GM23338 (cell line): ENCODE measurements at regions not wholly inside any gene's neighbourhood (a gene's known extent, or its start where the extent isn't known, plus 50 kb on each side); places are given as distances from the start of the nearest gene placed in this dataset.

Experiments used
- ATAC-seq: fragments of 200-7000 bp; cut with Tn5 transposase; 3 replicates; pipeline ENCODE4 v1.9.1; 2020
- DNase-seq: peaks from one replicate; pipeline ENCODE4 v3.0.0-alpha.2; 2015; ENCODE audit warnings: low spot score
- H2AFZ ChIP-seq: fragments of 200-600 bp; sonication (generic); 2 replicates; pipeline ENCODE4 v1.8.0; 2016; ENCODE audit warnings: antibody characterized with exemption, mild to moderate bottlenecking, moderate library complexity
- H3F3A ChIP-seq: fragments of 200-600 bp; sonication (generic); replicated peaks from 2 replicates; pipeline ENCODE4 v1.8.0; 2017; ENCODE audit warnings: antibody characterized with exemption, mixed run types, low read depth
- H3K27ac ChIP-seq: fragments of 200-600 bp; sonication (generic); 2 replicates; pipeline ENCODE4 v1.6.1; 2016; ENCODE audit warnings: low read depth
- H3K27me3 ChIP-seq: fragments of 200-600 bp; sonication (generic); 2 replicates; pipeline ENCODE4 v1.8.0; 2016; ENCODE audit warnings: mild to moderate bottlenecking, mixed run types, moderate library complexity; ENCODE audit not compliant: insufficient read depth
- H3K36me3 ChIP-seq: fragments of 200-600 bp; sonication (generic); 2 replicates; pipeline ENCODE4 v1.8.0; 2016; ENCODE audit warnings: mild to moderate bottlenecking; ENCODE audit not compliant: insufficient read depth
- H3K4me1 ChIP-seq: fragments of 200-600 bp; sonication (generic); 2 replicates; pipeline ENCODE4 v1.8.0; 2016; ENCODE audit warnings: mild to moderate bottlenecking, moderate library complexity; ENCODE audit not compliant: insufficient read depth
- H3K4me2 ChIP-seq: fragments of 200-600 bp; sonication (generic); 2 replicates; pipeline ENCODE4 v1.7.1; 2017; ENCODE audit warnings: mixed run types
- H3K4me3 ChIP-seq: fragments of 200-600 bp; sonication (generic); 2 replicates; pipeline ENCODE4 v1.6.1; 2016; ENCODE audit warnings: mixed run types
- H3K79me2 ChIP-seq: fragments of 200-600 bp; sonication (generic); replicated peaks from 2 replicates; pipeline ENCODE4 v1.8.0; 2017; ENCODE audit warnings: mild to moderate bottlenecking; ENCODE audit not compliant: insufficient read depth
- H3K9me2 ChIP-seq: fragments of 200-600 bp; sonication (generic); 2 replicates; pipeline ENCODE4 v1.8.0; 2017; ENCODE audit not compliant: insufficient read depth
- H4K20me1 ChIP-seq: fragments of 200-600 bp; sonication (generic); replicated peaks from 2 replicates; pipeline ENCODE4 v1.8.0; 2017; ENCODE audit warnings: mild to moderate bottlenecking; ENCODE audit not compliant: insufficient read depth
- H3K27ac Mint-ChIP-seq: 2 replicates; pipeline ENCODE4 v1.8.0; 2020; ENCODE audit warnings: inconsistent platforms, mild to moderate bottlenecking, moderate library complexity, mixed read lengths
- H3K27me3 Mint-ChIP-seq: 3 replicates; pipeline ENCODE4 v1.8.0; 2022; ENCODE audit warnings: low read depth, mild to moderate bottlenecking, moderate library complexity, mixed read lengths, inconsistent platforms; ENCODE audit not compliant: insufficient read depth, poor library complexity
- H3K36me3 Mint-ChIP-seq: 3 replicates; pipeline ENCODE4 v1.8.0; 2021; ENCODE audit warnings: low read depth, mild to moderate bottlenecking, inconsistent platforms, moderate library complexity, mixed read lengths
- H3K4me1 Mint-ChIP-seq: 3 replicates; pipeline ENCODE4 v1.8.0; 2020; ENCODE audit warnings: mild to moderate bottlenecking, inconsistent platforms, mixed read lengths
- H3K4me3 Mint-ChIP-seq: 3 replicates; pipeline ENCODE4 v1.8.0; 2021; ENCODE audit warnings: moderate library complexity, mild to moderate bottlenecking, inconsistent platforms, mixed read lengths
- H3K9me3 Mint-ChIP-seq: 3 replicates; pipeline ENCODE4 v1.8.0; 2020; ENCODE audit warnings: moderate library complexity, mild to moderate bottlenecking, inconsistent platforms, mixed read lengths
- CREB1 ChIP-seq: fragments of 250-450 bp; sonication (Bioruptor Pico); IDR thresholded peaks from 2 replicates; pipeline ENCODE4 v1.5.0; 2020; ENCODE audit warnings: low read depth, mild to moderate bottlenecking, moderate library complexity
- EZH2phosphoT487 ChIP-seq: fragments of 200-600 bp; sonication (generic); IDR thresholded peaks from one replicate; pipeline ENCODE4 v1.8.1; 2018; ENCODE audit warnings: antibody characterized with exemption; ENCODE audit not compliant: unreplicated experiment
- JUNB ChIP-seq: IDR thresholded peaks from one replicate; pipeline ENCODE4 v1.6.1; 2016; ENCODE audit warnings: antibody characterized with exemption; ENCODE audit not compliant: unreplicated experiment
- NANOG ChIP-seq: IDR thresholded peaks from 2 replicates; pipeline ENCODE4 v1.6.1; 2016; ENCODE audit warnings: antibody characterized with exemption, borderline replicate concordance
- POLR2AphosphoS5 ChIP-seq: IDR thresholded peaks from 2 replicates; pipeline ENCODE4 v1.6.1; 2016; ENCODE audit warnings: antibody characterized with exemption, low read depth
- STAT1 ChIP-seq: IDR thresholded peaks from one replicate; pipeline ENCODE4 v1.6.1; 2016; ENCODE audit warnings: antibody characterized with exemption; ENCODE audit not compliant: unreplicated experiment
- ZNF114 ChIP-seq: fragments of 250-450 bp; sonication (Bioruptor Pico); IDR thresholded peaks from 2 replicates; pipeline ENCODE4 v1.5.0; 2020; ENCODE audit warnings: mild to moderate bottlenecking, moderate library complexity
- TF ChIP-seq, protein P1 (sequence below): IDR thresholded peaks from 2 replicates; pipeline ENCODE4 v1.6.1; 2016; ENCODE audit warnings: antibody characterized with exemption
- TF ChIP-seq, protein P2 (sequence below): fragments of 250-450 bp; sonication (Bioruptor Pico); IDR thresholded peaks from 2 replicates; pipeline ENCODE4 v1.5.0; 2020; ENCODE audit warnings: mild to moderate bottlenecking, moderate library complexity
- TF ChIP-seq, protein P3 (sequence below), 2 experiments: fragments of 200-600 bp in 1 of 2; sonication (generic) in 1 of 2; conservative IDR thresholded peaks; 2 replicates each; pipeline versions ENCODE4 v1.5.1 to v1.6.1; 2016 to 2017; ENCODE audit warnings: antibody characterized with exemption in 2 of 2, low read depth in 2 of 2, mild to moderate bottlenecking in 2 of 2, moderate library complexity in 1 of 2

DNA sequence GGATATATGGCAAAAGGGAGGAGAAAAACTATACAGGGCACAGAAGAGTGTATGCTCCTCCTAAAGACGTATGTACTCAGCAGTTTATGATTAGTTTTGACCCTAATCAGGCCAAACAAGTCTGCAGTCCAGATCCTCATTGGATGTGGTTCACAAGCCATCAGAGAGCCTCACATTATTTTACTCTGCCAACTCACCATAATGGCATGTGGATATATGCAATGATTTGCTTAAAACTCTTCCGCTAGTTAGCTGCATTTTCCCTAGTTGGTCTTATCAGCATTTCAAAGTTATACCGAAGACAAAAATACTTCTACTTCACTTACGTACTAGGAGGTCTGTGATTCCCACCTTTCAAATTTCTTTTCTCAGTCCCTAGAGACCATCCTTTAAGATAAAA lies 198.4 kb downstream of the CMPK2 start:
- H3K36me3 ChIP-seq: no peaks in the 10 kb centered on the region
- H3K4me3 ChIP-seq: no peak overlapping the region
- Mint-ChIP-seq H3K4me1 (0 out of 3 replicates have a peak, but pooled peaks cover 3% of the 10 kb centered on the region), H3K27ac (no peak overlapping the region), H3K4me3 (no peak overlapping the region), H3K9me3 (peaks cover 52% of the 10 kb centered on the region), H3K27me3 (peaks cover 2% of the 10 kb centered on the region), H3K36me3 (no peaks in the 10 kb centered on the region)
- no peaks in the 10 kb centered on the region for H4K20me1 ChIP-seq
- ATAC-seq: no peak
- no peak overlapping the region for H3K4me2 ChIP-seq
- no peaks in the 10 kb centered on the region for H3K79me2 ChIP-seq
- no peak for DNase-seq
- H3K9me2 ChIP-seq: no peaks in the 10 kb centered on the region
- no peak overlapping the region; the same call in 1 of the 2 replicates for H2AFZ ChIP-seq
- H3K27ac ChIP-seq: no peak overlapping the region
- H3K27me3 ChIP-seq: no peaks in the 10 kb centered on the region
- no peaks in the 10 kb centered on the region for H3K4me1 ChIP-seq
- TF ChIP-seq EZH2phosphoT487: no peak
- H3F3A ChIP-seq: no peaks in the 10 kb centered on the region

DNA sequence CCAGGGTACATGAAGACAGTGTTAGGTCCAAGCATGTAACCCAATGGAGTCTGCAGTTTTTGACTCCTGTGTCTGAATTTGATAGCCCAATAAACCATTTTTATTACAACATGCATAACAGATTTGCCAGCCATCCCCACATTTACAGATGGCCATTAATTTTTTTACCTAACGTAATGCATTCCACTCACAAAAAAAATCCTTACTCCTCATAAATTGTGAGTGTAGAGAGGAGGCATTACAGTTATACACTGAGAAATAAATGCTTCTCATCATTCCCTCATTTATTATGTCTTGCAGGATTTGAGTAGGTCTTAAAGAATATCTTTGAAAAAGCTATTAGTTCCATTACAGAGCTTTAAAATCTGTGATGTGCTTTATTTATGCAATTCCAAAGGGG lies 193.8 kb downstream of the CMPK2 start:
- no peaks in the 10 kb centered on the region for H3K36me3 Mint-ChIP-seq

More for the DNA sequence above, 193.8 kb downstream of the CMPK2 start:
- no peaks in the 10 kb centered on the region for H3K27me3 Mint-ChIP-seq
- H3K27me3 ChIP-seq: no peaks in the 10 kb centered on the region
- H3K4me1 ChIP-seq: no peaks in the 10 kb centered on the region
- no peak overlapping the region for H3K4me3 ChIP-seq
- no peaks in the 10 kb centered on the region for H3K4me1 Mint-ChIP-seq
- no peaks in the 10 kb centered on the region for H3K36me3 ChIP-seq
- TF ChIP-seq, protein P1, sequence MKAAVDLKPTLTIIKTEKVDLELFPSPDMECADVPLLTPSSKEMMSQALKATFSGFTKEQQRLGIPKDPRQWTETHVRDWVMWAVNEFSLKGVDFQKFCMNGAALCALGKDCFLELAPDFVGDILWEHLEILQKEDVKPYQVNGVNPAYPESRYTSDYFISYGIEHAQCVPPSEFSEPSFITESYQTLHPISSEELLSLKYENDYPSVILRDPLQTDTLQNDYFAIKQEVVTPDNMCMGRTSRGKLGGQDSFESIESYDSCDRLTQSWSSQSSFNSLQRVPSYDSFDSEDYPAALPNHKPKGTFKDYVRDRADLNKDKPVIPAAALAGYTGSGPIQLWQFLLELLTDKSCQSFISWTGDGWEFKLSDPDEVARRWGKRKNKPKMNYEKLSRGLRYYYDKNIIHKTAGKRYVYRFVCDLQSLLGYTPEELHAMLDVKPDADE: no peak
- TF ChIP-seq POLR2AphosphoS5 (no peak), JUNB (no peak), NANOG (no peak), ZNF114 (CRISPR knock-in tag) (no peak), EZH2phosphoT487 (no peak), STAT1 (no peak), CREB1 (CRISPR knock-in tag) (no peak)
- TF ChIP-seq, protein P2, sequence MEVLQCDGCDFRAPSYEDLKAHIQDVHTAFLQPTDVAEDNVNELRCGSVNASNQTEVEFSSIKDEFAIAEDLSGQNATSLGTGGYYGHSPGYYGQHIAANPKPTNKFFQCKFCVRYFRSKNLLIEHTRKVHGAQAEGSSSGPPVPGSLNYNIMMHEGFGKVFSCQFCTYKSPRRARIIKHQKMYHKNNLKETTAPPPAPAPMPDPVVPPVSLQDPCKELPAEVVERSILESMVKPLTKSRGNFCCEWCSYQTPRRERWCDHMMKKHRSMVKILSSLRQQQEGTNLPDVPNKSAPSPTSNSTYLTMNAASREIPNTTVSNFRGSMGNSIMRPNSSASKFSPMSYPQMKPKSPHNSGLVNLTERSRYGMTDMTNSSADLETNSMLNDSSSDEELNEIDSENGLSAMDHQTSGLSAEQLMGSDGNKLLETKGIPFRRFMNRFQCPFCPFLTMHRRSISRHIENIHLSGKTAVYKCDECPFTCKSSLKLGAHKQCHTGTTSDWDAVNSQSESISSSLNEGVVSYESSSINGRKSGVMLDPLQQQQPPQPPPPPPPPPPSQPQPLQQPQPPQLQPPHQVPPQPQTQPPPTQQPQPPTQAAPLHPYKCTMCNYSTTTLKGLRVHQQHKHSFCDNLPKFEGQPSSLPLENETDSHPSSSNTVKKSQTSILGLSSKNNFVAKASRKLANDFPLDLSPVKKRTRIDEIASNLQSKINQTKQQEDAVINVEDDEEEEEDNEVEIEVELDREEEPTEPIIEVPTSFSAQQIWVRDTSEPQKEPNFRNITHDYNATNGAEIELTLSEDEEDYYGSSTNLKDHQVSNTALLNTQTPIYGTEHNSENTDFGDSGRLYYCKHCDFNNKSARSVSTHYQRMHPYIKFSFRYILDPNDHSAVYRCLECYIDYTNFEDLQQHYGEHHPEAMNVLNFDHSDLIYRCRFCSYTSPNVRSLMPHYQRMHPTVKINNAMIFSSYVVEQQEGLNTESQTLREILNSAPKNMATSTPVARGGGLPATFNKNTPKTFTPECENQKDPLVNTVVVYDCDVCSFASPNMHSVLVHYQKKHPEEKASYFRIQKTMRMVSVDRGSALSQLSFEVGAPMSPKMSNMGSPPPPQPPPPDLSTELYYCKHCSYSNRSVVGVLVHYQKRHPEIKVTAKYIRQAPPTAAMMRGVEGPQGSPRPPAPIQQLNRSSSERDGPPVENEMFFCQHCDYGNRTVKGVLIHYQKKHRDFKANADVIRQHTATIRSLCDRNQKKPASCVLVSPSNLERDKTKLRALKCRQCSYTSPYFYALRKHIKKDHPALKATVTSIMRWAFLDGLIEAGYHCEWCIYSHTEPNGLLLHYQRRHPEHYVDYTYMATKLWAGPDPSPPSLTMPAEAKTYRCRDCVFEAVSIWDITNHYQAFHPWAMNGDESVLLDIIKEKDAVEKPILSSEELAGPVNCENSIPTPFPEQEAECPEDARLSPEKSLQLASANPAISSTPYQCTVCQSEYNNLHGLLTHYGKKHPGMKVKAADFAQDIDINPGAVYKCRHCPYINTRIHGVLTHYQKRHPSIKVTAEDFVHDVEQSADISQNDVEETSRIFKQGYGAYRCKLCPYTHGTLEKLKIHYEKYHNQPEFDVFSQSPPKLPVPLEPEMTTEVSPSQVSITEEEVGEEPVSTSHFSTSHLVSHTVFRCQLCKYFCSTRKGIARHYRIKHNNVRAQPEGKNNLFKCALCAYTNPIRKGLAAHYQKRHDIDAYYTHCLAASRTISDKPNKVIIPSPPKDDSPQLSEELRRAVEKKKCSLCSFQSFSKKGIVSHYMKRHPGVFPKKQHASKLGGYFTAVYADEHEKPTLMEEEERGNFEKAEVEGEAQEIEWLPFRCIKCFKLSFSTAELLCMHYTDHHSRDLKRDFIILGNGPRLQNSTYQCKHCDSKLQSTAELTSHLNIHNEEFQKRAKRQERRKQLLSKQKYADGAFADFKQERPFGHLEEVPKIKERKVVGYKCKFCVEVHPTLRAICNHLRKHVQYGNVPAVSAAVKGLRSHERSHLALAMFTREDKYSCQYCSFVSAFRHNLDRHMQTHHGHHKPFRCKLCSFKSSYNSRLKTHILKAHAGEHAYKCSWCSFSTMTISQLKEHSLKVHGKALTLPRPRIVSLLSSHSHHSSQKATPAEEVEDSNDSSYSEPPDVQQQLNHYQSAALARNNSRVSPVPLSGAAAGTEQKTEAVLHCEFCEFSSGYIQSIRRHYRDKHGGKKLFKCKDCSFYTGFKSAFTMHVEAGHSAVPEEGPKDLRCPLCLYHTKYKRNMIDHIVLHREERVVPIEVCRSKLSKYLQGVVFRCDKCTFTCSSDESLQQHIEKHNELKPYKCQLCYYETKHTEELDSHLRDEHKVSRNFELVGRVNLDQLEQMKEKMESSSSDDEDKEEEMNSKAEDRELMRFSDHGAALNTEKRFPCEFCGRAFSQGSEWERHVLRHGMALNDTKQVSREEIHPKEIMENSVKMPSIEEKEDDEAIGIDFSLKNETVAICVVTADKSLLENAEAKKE (CRISPR knock-in tag): no peak
- TF ChIP-seq, protein P3, sequence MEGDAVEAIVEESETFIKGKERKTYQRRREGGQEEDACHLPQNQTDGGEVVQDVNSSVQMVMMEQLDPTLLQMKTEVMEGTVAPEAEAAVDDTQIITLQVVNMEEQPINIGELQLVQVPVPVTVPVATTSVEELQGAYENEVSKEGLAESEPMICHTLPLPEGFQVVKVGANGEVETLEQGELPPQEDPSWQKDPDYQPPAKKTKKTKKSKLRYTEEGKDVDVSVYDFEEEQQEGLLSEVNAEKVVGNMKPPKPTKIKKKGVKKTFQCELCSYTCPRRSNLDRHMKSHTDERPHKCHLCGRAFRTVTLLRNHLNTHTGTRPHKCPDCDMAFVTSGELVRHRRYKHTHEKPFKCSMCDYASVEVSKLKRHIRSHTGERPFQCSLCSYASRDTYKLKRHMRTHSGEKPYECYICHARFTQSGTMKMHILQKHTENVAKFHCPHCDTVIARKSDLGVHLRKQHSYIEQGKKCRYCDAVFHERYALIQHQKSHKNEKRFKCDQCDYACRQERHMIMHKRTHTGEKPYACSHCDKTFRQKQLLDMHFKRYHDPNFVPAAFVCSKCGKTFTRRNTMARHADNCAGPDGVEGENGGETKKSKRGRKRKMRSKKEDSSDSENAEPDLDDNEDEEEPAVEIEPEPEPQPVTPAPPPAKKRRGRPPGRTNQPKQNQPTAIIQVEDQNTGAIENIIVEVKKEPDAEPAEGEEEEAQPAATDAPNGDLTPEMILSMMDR (conservative IDR thresholded peaks at IDR 0.05; ENCODE audit: low read depth in 2 of 2): no peak
- no peak overlapping the region for H3K27ac Mint-ChIP-seq
- H3F3A ChIP-seq: no peaks in the 10 kb centered on the region
- H3K9me2 ChIP-seq: no peaks in the 10 kb centered on the region
- no peak for DNase-seq
- no peak overlapping the region for H3K4me2 ChIP-seq
- H4K20me1 ChIP-seq: no peaks in the 10 kb centered on the region
- H3K27ac ChIP-seq: no peak overlapping the region
- H3K4me3 Mint-ChIP-seq: no peak overlapping the region
- no peaks in the 10 kb centered on the region for H3K79me2 ChIP-seq
- H2AFZ ChIP-seq: no peak overlapping the region
- peaks cover 48% of the 10 kb centered on the region for H3K9me3 Mint-ChIP-seq
- no peak for ATAC-seq
